PC-9 (cell line): ENCODE measurements at regions not wholly inside any gene's neighbourhood (a gene's known extent, or its start where the extent isn't known, plus 50 kb on each side); places are given as distances from the start of the nearest gene placed in this dataset.

Experiments
- BruUV-seq: library from RNA; stranded (reverse); fragments of 400-500 nt; replicated peaks from 2 replicates; lab custom pipeline; 2021; lab: Mats Ljungman, UMichigan
- CTCF ChIA-PET: fragments of 300-600 bp; sonication (Branson Sonifier 250); formaldehyde crosslinking; loops from one replicate; lab custom pipeline; 2022; ENCODE audit warnings: antibody characterized with exemption; lab: Charles Lee
- POLR2A ChIA-PET: fragments of 300-600 bp; sonication (Branson Sonifier 250); formaldehyde crosslinking; loops from one replicate; lab custom pipeline; 2022; ENCODE audit warnings: antibody characterized with exemption; ENCODE audit not compliant: unreplicated experiment; lab: Charles Lee
- DNase-seq, 2 experiments: peaks; one replicate each; pipeline versions ENCODE4 v3.0.0 to v3.0.0-alpha.2; 2015 to 2022; ENCODE audit warnings: mixed read lengths in 1 of 2
- H2AFZ ChIP-seq: fragments of 200-600 bp; sonication (generic); 2 replicates; pipeline ENCODE4 v1.8.1; 2017; ENCODE audit warnings: antibody characterized with exemption
- H3F3A ChIP-seq: fragments of 200-600 bp; sonication (generic); 2 replicates; pipeline ENCODE4 v1.8.1; 2017; ENCODE audit warnings: antibody characterized with exemption, mild to moderate bottlenecking, low read depth; ENCODE audit not compliant: insufficient read depth
- H3K27ac ChIP-seq: fragments of 200-600 bp; sonication (generic); 2 replicates; pipeline ENCODE4 v1.6.1; 2016; ENCODE audit warnings: mixed run types
- H3K27me3 ChIP-seq: fragments of 200-600 bp; sonication (generic); 2 replicates; pipeline ENCODE4 v1.6.1; 2016; ENCODE audit warnings: low read depth, mixed run types; ENCODE audit not compliant: insufficient read depth
- H3K36me3 ChIP-seq: fragments of 200-600 bp; sonication (generic); 2 replicates; pipeline ENCODE4 v1.6.1; 2016; ENCODE audit warnings: low read depth, mixed run types
- H3K4me1 ChIP-seq: fragments of 200-600 bp; sonication (generic); replicated peaks from 2 replicates; pipeline ENCODE4 v1.6.1; 2016; ENCODE audit warnings: mixed run types; ENCODE audit not compliant: insufficient read depth
- H3K4me2 ChIP-seq: fragments of 200-600 bp; sonication (generic); 2 replicates; pipeline ENCODE4 v1.6.1; 2017; ENCODE audit warnings: mixed run types
- H3K4me3 ChIP-seq: fragments of 200-600 bp; sonication (generic); 2 replicates; pipeline ENCODE4 v1.6.1; 2016; ENCODE audit warnings: mixed run types
- H3K79me2 ChIP-seq: fragments of 200-600 bp; sonication (generic); 2 replicates; pipeline ENCODE4 v1.6.1; 2017; ENCODE audit warnings: low read depth, mixed run types
- H3K9me2 ChIP-seq: fragments of 200-600 bp; sonication (generic); 2 replicates; pipeline ENCODE4 v1.8.1; 2017; ENCODE audit warnings: mild to moderate bottlenecking; ENCODE audit not compliant: insufficient read depth
- H3K9me3 ChIP-seq: fragments of 200-600 bp; sonication (generic); 2 replicates; pipeline ENCODE4 v1.8.1; 2016; ENCODE audit warnings: low read depth; ENCODE audit not compliant: insufficient read depth
- H4K20me1 ChIP-seq: fragments of 200-600 bp; sonication (generic); 2 replicates; pipeline ENCODE4 v1.8.1; 2017; ENCODE audit not compliant: insufficient read depth
- CTCF ChIP-seq: fragments of 200-600 bp; sonication (generic); conservative IDR thresholded peaks from 2 replicates; pipeline ENCODE4 v1.6.1; 2017; ENCODE audit warnings: mixed run types, antibody characterized with exemption, mild to moderate bottlenecking, moderate library complexity
- EZH2 ChIP-seq: fragments of 200-600 bp; sonication (generic); IDR thresholded peaks from 2 replicates; pipeline ENCODE4 v1.8.0; 2017; ENCODE audit warnings: antibody characterized with exemption, low read depth
- intact Hi-C: fragments of 100-400 bp; cut with micrococcal nuclease; formaldehyde crosslinking; loops from one replicate; pipeline ENCODE4 v1.10.0; 2022; ENCODE audit not compliant: unreplicated experiment

DNA sequence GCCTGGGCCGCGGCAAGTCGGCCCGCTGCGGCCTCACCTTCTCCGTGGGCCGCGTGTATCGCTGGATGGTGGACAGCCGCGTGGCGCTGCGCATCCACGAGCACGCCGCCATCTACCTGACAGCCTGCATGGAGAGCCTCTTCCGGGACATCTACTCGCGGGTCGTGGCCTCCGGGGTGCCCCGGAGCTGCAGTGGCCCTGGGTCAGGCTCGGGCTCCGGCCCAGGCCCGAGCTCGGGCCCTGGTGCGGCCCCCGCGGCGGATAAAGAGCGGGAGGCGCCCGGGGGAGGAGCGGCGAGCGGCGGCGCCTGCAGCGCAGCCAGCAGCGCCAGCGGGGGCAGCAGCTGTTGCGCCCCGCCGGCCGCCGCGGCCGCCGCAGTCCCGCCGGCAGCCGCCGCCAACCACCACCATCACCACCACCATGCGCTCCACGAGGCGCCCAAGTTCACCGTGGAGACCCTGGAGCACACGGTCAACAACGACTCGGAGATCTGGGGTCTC, 226.2 kb upstream of the CRY1 start:
- Histone ChIP-seq H3K4me3 (peak overlapping the region; percentile 65), H3K4me1 (peaks cover 9% of the 10 kb centered on the region), H3F3A (peaks cover 19% of the 10 kb centered on the region), H3K27me3 (no peaks in the 10 kb centered on the region), H3K9me2 (no peaks in the 10 kb centered on the region), H3K4me2 (peak overlapping the region; percentile 88), H3K9me3 (no peaks in the 10 kb centered on the region), H2AFZ (peak overlapping the region; percentile 83), H3K27ac (no peak overlapping the region), H3K79me2 (peaks cover 59% of the 10 kb centered on the region), H4K20me1 (no peaks in the 10 kb centered on the region), H3K36me3 (no peaks in the 10 kb centered on the region)
- intact Hi-C loops = loop anchor here (2.0 kb wide), 1 partner anchor 29 kb away; no protein-coding TSS in a partner anchor
- CTCF ChIA-PET = no interaction called here
- no peak for TF ChIP-seq EZH2
- TF ChIP-seq CTCF = no peak
- DNase-seq = no peak
- POLR2A ChIA-PET = no interaction called here
- no TSS peak for BruUV-seq

DNA sequence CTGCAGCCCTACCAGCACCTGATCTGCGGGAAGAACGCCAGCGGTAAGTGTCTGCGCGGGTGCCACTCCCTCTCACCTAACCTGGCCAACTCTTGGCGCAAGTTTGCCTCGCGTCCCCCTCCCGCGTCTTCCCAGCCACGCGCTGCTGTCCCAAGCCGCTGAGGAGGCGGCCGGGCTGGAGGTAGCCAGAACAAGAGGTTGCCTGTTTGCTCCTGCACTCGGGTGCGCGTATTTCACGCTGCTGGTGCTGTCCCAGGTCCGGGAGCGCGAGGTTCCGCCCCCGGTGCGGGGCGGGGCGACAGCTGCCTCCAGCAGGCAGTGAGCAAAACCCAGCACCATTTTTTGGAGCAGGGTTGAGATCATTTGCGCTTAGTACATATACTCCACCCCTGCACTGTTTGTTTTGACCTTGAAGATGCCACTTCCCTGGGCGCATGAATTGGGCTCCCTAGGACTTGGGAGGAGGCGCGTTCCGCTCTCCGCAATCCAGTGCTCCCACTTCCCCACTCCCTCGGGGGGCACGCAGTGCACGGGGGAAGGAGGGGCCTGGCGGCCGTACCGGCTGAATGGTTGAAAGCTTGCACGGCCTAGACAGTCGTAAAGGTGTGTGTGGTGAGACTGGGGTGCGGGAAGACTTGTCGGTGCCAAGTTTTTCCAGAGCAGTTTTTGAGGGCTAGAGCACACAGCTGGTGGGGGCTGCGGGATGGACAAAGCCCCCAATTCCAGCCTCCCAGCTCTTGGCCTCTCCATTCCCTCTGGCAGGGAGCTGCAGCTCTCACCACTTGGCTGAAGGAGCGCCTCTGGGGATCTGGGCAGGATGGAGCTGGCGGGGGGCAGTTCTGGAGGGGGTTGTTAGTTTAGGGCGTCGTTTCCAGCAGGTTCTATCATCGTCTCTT, 226.9 kb upstream of the CRY1 start:
- H3K27me3 ChIP-seq = no peaks in the 10 kb centered on the region
- peaks cover 66% of the 10 kb centered on the region for H3K79me2 ChIP-seq
- H4K20me1 ChIP-seq = no peaks in the 10 kb centered on the region
- peaks cover 19% of the 10 kb centered on the region for H3F3A ChIP-seq
- BruUV-seq = TSS peak; percentile 14
- ChIA-PET POLR2A (interaction anchor here (0.8 kb wide), 1 partner anchor 83 kb away, joined by 5 read pairs; no protein-coding TSS in a partner anchor), CTCF (interaction anchor here (0.6 to 0.9 kb wide), 3 partner anchors 158 to 301 kb away, joined by 3 to 4 read pairs (median 4); no protein-coding TSS in a partner anchor)
- H3K36me3 ChIP-seq = no peaks in the 10 kb centered on the region
- H3K9me2 ChIP-seq = no peaks in the 10 kb centered on the region
- intact Hi-C loops = loop anchor here (2.0 kb wide), 1 partner anchor 29 kb away; no protein-coding TSS in a partner anchor
- H2AFZ ChIP-seq = peak overlapping the region; percentile 83
- H3K27ac ChIP-seq = peak overlapping the region; percentile 41; the same call in 1 of the 2 replicates
- H3K4me3 ChIP-seq = peak overlapping the region; percentile 65
- TF ChIP-seq EZH2 = no peak
- TF ChIP-seq CTCF = no peak
- peak overlapping the region; percentile 88 for H3K4me2 ChIP-seq
- H3K4me1 ChIP-seq = peaks cover 9% of the 10 kb centered on the region
- H3K9me3 ChIP-seq = no peaks in the 10 kb centered on the region
- DNase-seq = peak; percentile 74 to 75

GRCh38 chr12:107320929-107321631, 227.7 kb upstream of the CRY1 start:
- Histone ChIP-seq H3K9me3 (no peaks in the 10 kb centered on the region), H3K36me3 (no peaks in the 10 kb centered on the region), H4K20me1 (no peaks in the 10 kb centered on the region), H3K27ac (peak overlapping the region; percentile 41; the same call in 1 of the 2 replicates), H3K27me3 (no peaks in the 10 kb centered on the region), H3K4me2 (peak overlapping the region; percentile 88), H3K79me2 (peaks cover 74% of the 10 kb centered on the region), H3K4me1 (peaks cover 9% of the 10 kb centered on the region), H3F3A (peaks cover 19% of the 10 kb centered on the region), H2AFZ (peak overlapping the region; percentile 83), H3K9me2 (no peaks in the 10 kb centered on the region), H3K4me3 (peak overlapping the region; percentile 65)
- CTCF ChIA-PET = interaction anchor here (0.5 to 0.9 kb wide), 4 partner anchors 159 to 300 kb away, joined by 3 to 4 read pairs (median 4); no protein-coding TSS in a partner anchor
- TF ChIP-seq EZH2 (no peak), CTCF (no peak)
- intact Hi-C loops = loop anchor here (2.0 kb wide), 1 partner anchor 28 kb away; no protein-coding TSS in a partner anchor
- BruUV-seq = no TSS peak
- POLR2A ChIA-PET = interaction anchor here (0.6 to 0.8 kb wide), 3 partner anchors 76 to 1017 kb away, joined by 3 to 5 read pairs (median 3); no protein-coding TSS in a partner anchor
- DNase-seq = peak; percentile 39 to 49
